PC-3 (cell line): ENCODE measurements at regions not wholly inside any gene's neighbourhood (a gene's known extent, or its start where the extent isn't known, plus 50 kb on each side); places are given as distances from the start of the nearest gene placed in this dataset.

Experiments used
- EZH2 ChIP-seq: fragments of 300-600 bp; sonication (generic); IDR thresholded peaks from one replicate; pipeline ENCODE4 v1.6.1; 2017; ENCODE audit warnings: antibody characterized with exemption, mild to moderate bottlenecking, low read length; ENCODE audit not compliant: unreplicated experiment
- EZH2phosphoT487 ChIP-seq: fragments of 300-600 bp; sonication (generic); IDR thresholded peaks from 2 replicates; pipeline ENCODE4 v1.6.1; 2018; ENCODE audit warnings: mild to moderate bottlenecking, antibody characterized with exemption, low read length, borderline replicate concordance
- TF ChIP-seq, protein P1 (sequence below): fragments of 300-600 bp; sonication (generic); conservative IDR thresholded peaks from 2 replicates; pipeline ENCODE4 v1.5.1; 2017; ENCODE audit warnings: antibody characterized with exemption, low read depth, mild to moderate bottlenecking, low read length

GRCh38 chr13:52906122-52906903 lies 57.9 kb upstream of the PCDH8 start:
- TF ChIP-seq, protein P1, sequence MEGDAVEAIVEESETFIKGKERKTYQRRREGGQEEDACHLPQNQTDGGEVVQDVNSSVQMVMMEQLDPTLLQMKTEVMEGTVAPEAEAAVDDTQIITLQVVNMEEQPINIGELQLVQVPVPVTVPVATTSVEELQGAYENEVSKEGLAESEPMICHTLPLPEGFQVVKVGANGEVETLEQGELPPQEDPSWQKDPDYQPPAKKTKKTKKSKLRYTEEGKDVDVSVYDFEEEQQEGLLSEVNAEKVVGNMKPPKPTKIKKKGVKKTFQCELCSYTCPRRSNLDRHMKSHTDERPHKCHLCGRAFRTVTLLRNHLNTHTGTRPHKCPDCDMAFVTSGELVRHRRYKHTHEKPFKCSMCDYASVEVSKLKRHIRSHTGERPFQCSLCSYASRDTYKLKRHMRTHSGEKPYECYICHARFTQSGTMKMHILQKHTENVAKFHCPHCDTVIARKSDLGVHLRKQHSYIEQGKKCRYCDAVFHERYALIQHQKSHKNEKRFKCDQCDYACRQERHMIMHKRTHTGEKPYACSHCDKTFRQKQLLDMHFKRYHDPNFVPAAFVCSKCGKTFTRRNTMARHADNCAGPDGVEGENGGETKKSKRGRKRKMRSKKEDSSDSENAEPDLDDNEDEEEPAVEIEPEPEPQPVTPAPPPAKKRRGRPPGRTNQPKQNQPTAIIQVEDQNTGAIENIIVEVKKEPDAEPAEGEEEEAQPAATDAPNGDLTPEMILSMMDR = no peak
- no peak for TF ChIP-seq EZH2phosphoT487
- no peak for TF ChIP-seq EZH2
